Caki2 (cell line): ENCODE measurements at regions not wholly inside any gene's neighbourhood (a gene's known extent, or its start where the extent isn't known, plus 50 kb on each side); places are given as distances from the start of the nearest gene placed in this dataset.
A peak's percentile ranks its signal among the peaks of the same experiment; 100 is the strongest.

Source experiments
- DNase-seq: peaks from one replicate; pipeline ENCODE4 v3.0.0-alpha.2; 2015; ENCODE audit warnings: low read depth
- in situ Hi-C: cut with HindIII; loops from 2 replicates; pipeline ENCODE4 v1.10.0; 2016; ENCODE audit warnings: low sequenced_read_pairs, low pct_unique_long_range_greater_than_20kb, mixed read lengths

DNA sequence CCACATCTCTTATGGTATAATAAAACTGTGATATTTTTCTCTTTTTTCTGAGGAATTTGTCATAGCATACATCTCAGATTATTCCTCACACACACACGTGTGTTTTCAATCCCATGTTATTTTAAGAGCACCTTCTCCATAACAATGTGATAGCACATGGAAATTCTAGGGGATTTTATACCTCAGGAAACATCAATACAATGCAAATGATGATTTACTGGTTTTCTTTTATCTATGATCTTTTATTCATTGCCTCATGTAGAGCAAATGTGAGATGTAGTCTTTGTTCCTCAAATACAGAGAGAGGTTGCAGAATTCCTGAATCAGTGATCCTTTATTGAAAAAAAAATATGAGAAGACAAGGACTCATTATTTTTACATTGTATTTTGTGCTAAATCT is 128.3 kb upstream of the ROBO1 start:
- no peak for DNase-seq
- in situ Hi-C loops, result no loop called here

DNA sequence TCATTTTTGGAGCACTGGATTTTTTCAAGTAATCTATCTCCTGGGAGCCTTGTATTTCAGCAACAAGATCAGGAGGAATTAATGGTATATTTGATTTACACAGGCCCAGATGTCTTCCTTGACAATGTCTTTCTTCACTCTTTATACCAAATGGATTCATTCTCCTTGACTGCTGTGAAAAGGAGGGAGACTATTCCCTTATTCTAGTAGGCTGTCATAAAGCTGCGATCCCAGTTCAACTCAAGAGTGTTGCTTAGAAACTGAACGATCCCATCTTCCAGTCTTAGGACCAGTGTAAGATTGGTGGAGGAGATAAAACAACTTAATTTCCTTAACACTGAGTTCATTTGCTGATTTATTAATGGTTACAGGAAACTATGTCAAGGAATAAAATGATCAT is 119.4 kb upstream of the ROBO1 start:
- in situ Hi-C loops, result no loop called here
- DNase-seq, result no peak

DNA sequence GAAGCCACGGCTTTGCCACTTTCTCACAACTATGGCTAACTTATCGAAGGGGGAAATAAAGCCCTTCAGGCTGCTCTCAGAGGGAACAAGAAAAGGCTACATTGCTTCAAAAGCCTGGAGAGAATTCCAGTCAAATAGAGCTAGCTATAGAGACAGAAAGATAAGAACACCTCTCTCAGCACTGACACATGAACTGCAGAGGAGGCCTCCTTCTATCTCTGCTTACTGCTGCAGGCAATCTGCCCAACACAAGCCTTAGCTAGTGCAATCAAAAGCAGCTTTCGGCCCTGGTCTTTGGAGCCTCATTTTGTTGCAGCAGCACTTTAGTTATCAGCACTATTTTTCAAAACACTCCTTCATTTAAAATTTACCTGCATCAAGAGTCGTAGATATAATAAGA is 118.4 kb upstream of the ROBO1 start:
- in situ Hi-C loops, result no loop called here
- no peak for DNase-seq

DNA sequence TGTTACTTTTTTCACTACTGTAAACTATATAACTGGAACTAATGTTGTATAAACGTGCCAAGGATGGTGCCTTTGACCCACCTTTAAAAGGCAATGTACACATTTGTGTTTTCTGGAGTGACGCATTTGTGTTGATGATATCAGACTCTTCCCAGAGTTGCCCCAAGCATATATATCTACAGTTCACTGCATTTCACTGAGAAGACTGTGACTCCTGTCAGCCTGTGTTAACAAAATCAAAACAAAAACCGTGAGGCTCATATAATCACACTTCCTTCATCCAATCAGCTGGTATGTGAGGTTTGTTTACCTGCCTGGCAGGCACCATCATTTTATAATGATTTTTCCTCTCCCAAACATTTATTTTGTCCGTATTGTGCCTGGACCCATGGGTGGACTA is 117.6 kb upstream of the ROBO1 start:
- no peak for DNase-seq
- in situ Hi-C loops, result no loop called here

DNA sequence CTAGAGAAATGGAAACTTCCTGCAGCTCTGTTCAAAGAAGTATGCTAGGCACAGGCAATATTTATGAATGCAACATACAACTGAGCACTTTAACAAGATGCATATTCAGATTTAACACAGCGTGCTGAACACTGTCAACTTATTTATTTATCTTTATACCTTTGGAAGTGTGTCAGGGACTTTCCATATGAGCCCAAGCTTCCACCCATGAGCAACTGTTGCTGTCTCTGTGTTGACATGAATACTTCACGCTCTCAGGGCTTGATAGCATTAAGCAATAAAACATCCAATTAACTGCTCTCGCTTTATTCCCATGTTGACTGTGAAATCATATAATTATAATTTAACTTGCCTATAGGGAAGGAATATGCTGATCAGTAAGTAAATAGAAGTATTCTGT is 116.6 kb upstream of the ROBO1 start:
- in situ Hi-C loops, result no loop called here
- DNase-seq, result no peak

DNA sequence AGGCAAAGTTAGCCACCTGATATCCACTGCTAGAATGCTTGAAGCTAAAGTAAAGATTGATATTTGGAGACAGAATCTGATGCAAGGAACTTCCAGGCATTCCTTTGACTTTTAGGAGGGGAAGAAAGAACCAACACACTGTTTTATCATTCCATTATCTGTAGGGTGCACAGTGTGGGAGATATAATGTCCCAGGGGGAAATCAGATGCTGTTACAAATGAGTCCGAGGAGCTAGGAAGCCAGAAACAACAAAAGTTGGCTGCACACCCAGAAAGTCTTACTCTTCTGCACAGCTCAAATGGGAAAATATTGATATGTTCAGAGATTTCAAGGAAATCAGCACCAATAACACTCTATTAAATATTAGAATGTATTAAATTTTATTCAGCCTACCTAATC is 113.6 kb upstream of the ROBO1 start:
- no peak for DNase-seq
- in situ Hi-C loops, result no loop called here

DNA sequence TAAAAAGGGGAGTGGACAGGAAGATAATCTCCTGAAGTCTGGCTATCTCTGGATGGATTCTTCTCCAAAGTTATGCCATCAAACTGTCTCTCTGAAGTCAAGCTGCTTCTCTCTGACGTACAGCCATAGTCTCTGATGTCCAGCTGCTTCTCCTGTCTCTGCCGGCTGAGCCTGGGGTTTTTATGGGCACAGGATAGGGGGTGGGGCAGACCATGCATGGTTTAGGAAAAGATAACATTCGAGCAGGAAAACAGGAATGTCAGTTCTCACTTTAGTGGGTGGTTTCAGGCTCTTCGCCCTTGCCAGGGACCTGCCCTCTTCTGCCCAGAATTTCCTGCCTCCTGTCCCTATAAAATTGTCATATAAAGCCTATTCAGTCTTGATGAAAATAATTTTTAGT is 110.9 kb upstream of the ROBO1 start:
- in situ Hi-C loops, result no loop called here

DNA sequence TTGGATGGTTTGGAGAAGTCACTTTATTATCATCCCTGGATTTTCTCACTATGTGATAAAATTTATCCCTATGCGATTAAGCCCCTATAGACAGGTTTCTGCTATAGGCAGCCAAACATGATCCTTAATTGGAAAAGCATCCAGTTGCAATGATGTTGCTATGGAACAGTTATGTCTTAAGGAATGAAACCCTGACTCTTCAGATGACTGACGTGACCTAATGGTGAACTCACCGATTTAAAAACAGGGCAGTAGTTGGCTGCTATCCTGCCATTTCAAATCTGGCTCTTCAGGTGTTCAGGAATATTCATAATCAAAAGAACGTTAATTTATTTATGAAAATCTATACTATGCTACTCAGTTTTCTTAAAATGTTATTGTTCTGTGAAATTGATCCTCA is 106.8 kb upstream of the ROBO1 start:
- in situ Hi-C loops, result no loop called here
- DNase-seq, result no peak

More for the DNA sequence above, 110.9 kb upstream of the ROBO1 start:
- DNase-seq, result no peak

DNA sequence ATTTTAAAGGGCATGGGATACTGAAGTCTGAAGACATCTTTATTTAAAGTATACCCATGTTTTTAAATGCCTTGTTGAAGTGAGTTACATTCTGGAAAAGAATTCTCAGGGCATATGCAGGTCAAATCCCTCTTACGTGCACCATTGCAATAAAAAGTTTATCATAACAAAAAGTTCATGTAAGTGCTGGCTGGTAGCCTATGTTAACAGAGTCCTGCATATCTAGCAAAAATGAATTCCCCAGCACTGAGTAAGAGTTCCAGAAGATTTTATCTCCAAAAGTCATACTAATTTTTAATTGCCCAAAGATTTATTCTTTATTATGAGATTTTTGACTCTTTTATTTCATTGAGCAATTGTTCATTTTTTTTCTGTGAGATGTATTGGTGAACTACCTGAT is 104.7 kb upstream of the ROBO1 start:
- in situ Hi-C loops, result no loop called here
- DNase-seq, result peak; percentile 54

DNA sequence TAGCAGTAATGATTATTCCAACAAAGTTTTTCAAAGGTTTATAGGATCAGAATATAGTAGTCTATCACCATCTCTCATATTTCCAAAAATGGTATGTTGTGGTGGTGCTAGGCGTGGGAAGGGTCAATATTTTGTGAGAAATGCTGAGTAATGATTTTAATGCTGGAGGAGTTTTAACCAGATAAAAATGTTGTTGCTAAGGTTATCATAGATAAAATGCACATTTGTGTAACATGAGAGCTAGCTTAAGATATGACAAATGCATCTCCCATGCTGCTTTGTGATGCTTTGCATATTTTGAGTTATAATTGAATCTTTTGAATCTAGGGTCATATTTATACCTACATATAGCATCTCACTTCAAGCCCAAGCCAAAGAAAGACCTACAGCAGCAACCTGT is 103.9 kb upstream of the ROBO1 start:
- in situ Hi-C loops, result no loop called here
- no peak for DNase-seq

DNA sequence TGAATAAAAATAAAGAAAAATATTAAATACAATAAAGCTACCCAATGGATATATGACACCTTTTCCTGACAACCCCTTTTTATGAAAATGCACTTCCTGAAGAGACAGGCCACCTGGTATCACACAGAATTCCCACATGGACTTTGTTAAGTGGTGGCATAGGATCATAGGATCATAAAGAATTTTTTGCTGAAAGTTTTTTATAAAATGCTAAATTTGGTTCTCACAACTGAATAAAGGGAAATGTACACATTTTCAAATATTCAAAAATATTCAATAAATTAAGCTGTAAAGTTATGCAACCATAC is 102.5 kb upstream of the ROBO1 start:
- no peak for DNase-seq
- in situ Hi-C loops, result no loop called here

DNA sequence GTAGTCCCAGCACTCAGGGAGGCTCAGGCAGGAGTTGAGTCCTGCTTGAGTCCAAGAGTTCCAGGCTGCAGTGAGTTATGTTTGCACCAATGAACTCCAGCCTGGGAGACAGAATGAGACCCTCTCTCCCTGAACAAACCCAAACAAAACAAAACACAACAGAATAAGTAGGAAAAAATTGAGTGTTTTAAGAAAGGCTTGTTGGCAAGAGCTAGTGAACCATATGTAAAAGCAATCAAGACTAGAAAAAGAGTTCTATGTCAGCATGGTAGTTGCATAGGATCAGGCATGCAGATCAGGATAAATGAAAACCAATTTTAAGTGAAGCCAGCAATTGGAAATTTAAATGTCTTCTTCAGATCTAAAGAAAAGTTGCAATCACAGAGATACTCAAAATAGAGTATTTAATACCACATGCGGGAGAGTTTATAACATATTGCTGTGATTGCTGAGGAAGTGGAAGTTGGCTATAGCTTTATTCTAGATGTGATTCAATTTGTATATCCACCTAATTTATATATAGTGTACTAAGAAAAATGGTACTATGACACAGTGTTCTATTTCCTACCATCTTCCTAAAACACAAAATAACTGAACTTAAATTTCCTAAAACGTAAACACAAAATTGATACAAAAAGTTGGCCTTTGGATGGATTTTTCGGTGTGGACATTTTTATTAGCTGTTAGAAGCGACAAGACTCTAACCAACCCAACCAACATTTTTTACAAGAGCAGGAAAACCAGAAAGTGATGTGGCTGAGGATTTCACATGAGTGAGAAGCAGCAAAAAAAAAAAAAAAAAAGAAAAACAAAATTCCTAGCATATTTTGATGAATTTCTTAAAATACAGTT is 101.9 kb upstream of the ROBO1 start:
- in situ Hi-C loops, result no loop called here
- no peak for DNase-seq

DNA sequence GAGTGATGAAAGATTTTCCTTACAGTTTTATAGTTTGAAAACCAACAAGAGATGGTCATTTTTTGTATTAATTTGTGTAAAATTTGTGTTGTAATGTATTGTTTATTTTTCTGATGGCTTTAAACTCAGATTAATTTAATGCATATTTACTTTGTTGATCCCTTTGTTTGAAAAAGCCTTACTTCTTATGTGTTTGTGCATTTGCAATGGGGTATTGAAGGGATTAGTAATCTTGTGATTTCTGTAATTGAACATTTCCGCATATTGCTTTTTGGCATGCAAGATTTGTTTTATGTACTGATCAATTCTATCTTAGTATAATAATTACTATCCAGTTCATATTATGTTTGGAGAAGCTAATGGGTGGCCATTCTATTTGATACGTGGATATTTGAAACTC is 98.4 kb upstream of the ROBO1 start:
- in situ Hi-C loops, result no loop called here
- no peak for DNase-seq

DNA sequence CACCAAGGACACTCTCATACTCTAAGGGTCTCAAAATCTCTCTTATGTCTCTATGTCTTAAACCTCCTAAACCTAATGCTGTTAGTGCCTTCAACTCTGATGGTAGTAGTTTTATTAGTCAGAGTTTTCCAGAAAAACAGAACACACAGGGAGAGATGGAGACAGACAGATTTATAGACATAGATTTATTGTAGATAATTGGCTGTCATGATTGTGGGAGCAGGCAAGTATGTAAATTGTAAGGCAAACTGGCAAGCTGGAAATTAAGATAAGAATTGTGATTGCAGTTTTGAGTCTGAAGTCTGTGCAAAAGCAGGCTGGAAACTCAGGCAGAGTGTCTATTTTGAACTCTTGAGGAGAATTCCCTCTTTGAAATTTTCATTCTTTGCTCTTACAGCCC is 96.3 kb upstream of the ROBO1 start:
- in situ Hi-C loops, result no loop called here

DNA sequence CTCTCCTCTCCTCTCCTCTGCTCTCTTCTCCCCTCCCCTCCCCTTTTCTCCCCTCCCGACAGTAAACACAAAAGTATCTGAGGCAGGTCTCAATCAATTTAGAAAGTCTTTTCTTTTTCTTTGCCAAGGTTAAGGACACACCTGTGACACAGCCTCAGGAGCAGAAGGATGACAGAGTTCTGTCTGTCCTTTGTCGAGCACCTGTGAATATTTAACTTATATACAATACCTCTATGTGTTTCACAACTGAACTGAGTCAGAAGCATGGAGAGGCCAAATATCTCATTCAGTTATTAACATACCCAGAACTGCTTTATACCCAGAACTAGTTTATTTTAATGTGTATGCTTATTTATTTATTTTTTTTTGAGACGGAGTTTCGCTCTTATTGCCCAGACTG is 81.1 kb upstream of the ROBO1 start:
- DNase-seq, result peak; percentile 4

More for the DNA sequence above, 96.3 kb upstream of the ROBO1 start:
- no peak for DNase-seq

DNA sequence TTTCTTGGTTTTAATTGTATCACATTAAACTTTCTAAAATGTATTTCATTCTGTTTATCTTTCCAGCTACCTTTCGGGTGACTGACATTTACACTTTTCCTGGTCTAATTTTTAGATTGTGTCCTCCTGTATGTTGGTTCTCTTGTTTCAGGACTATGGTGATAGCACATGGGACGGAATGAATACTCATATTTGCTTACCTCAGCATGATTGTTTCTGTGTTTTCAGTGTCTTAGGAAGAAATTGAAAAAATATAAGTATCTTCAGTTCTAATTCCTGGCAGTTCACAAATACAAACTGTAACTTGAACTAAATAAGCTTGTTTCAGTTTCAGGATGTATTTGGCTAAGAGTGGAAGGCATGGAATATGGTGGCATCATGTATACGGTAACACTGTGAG is 80.1 kb upstream of the ROBO1 start:
- in situ Hi-C loops, result no loop called here
- no peak for DNase-seq

More for the DNA sequence above, 81.1 kb upstream of the ROBO1 start:
- in situ Hi-C loops, result no loop called here

DNA sequence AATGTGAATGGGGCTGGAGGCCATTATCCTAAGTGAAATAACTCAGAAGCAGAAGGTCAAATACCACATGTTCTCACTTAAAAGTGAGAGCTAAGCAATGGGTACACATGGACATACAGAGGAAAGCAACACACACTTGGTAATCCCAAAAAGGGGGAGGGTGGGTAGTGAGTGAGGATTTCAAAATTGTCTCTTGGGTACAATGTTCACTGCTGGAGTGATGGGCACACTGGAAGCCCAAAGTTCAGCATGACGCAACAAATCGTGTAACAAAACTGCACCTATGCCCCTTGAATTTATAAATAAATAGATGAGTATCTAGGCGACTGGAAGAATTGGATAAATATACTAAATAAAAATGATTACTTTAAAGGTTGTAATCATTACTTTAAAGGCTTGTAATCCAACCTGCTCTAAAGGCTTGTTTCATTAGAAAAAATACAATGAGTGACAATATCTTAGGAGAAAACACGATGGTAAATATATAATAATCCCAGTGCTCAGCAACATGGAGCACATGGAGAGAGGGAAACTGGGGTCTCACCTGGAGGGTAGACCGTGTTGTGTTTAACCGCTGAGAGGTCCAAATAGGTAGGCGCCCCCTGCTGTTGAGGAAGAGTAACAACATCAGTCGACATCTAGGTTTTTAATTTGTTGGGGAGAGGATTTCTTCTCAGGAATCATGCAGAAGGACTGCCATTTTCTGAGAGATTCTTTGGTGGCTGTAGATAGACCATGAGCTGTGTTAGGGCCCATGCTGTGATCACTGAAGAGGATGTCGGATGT is 78.5 kb upstream of the ROBO1 start:
- DNase-seq, result no peak
- in situ Hi-C loops, result no loop called here

DNA sequence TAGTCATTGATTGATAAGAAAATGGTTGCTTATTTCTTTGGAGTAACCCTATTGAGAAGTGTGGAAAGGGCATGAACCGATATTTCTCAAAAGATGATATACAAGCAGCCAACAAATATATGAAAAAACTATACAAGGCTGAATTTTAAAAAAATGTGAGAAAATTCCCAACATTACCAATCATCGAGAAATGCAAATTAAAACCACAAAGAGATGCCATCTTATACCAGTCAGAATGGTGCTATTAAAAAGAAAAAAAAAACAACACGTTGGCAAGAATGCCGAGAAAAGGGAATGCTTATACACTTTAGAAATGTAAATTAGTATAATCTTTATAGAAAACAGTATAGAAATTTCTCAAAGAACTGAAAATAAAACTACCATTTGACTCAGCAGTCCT is 77.7 kb upstream of the ROBO1 start:
- in situ Hi-C loops, result no loop called here
- peak; percentile 12 for DNase-seq

DNA sequence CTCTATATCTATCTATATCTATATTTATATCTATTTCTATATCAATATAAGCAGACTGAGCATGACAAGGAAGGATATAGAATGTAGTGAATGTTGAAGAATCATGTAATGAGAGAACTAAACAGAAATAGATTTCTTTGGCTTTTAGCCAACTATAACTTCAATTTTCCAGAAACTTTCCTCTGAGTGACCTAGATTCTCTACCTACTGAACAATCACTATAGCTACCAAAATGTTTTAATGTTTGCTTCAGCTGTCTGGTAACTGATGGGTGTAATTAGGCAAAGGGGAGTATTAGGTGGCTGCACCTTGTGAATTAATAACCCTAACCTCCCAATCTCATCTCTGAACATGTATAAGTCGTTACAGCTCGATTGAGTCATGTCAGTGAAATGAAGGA is 76.4 kb upstream of the ROBO1 start:
- in situ Hi-C loops, result no loop called here
- DNase-seq, result peak; percentile 57

DNA sequence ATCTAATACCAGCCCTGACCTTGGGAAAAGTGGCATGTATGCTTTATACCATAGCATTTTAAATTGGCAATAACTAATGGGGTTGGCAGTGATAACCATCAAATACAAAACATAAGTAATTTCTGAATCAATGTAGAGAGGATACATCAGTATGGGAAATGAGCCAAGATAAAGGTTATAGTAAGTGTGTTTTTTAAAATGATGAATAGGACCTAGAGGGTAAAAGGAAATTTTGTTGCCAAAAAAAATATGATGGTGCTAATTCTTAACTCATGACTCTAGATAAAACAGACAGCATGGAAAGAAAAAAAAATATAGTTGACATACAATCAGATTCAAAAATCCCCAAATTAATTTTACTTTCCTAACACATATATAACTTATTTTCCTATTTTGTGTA is 75.4 kb upstream of the ROBO1 start:
- in situ Hi-C loops, result no loop called here
- DNase-seq, result peak; percentile 44
